Small intestine (tissue), 7 donors: ENCODE measurements at regions not wholly inside any gene's neighbourhood (a gene's known extent, or its start where the extent isn't known, plus 50 kb on each side); places are given as distances from the start of the nearest gene placed in this dataset.

ENCODE experiments used
- DNase-seq, 2 donors: peaks; one replicate each; pipeline versions ENCODE4 v3.0.0 to v3.0.0-alpha.2; 2013
- FAIRE-seq: peaks from 2 replicates; lab custom pipeline; 2012; peaks lifted over from hg19 to GRCh38; lab: Jason Lieb, UNC
- H3K27ac ChIP-seq, 3 donors: one replicate each; pipeline ENCODE4 v1.5.1; 2013; ENCODE audit warnings: low read length in 2 of 3, mild to moderate bottlenecking in 2 of 3, control low read depth in 1 of 3, inconsistent platforms in 1 of 3, low read depth in 1 of 3, moderate library complexity in 1 of 3
- H3K27me3 ChIP-seq, 3 donors: one replicate each; pipeline ENCODE4 v1.6.1; 2013; ENCODE audit warnings: low read length in 3 of 3, inconsistent platforms in 1 of 3; ENCODE audit not compliant: control insufficient read depth in 3 of 3, insufficient read depth in 3 of 3
- H3K36me3 ChIP-seq, 3 donors: one replicate each; pipeline ENCODE4 v1.6.1; 2013; ENCODE audit warnings: low read length in 3 of 3, inconsistent platforms in 1 of 3, low read depth in 1 of 3, mild to moderate bottlenecking in 1 of 3, moderate library complexity in 1 of 3; ENCODE audit not compliant: control insufficient read depth in 3 of 3, insufficient read depth in 2 of 3
- H3K4me1 ChIP-seq, 3 donors: one replicate each; pipeline ENCODE4 v1.6.1; 2013; ENCODE audit warnings: low read length in 2 of 3, inconsistent platforms in 1 of 3, low read depth in 1 of 3, mild to moderate bottlenecking in 1 of 3, moderate library complexity in 1 of 3; ENCODE audit not compliant: control insufficient read depth in 3 of 3, insufficient read depth in 2 of 3
- H3K4me3 ChIP-seq, 3 donors: one replicate each; pipeline ENCODE4 v1.5.1; 2013; ENCODE audit warnings: low read length in 3 of 3, control low read depth in 1 of 3, inconsistent platforms in 1 of 3, low read depth in 1 of 3, mild to moderate bottlenecking in 1 of 3, moderate library complexity in 1 of 3
- H3K9me3 ChIP-seq, 2 donors: one replicate each; pipeline ENCODE4 v1.6.1; 2013; ENCODE audit warnings: low read depth in 1 of 2, low read length in 1 of 2; ENCODE audit not compliant: control insufficient read depth in 2 of 2, insufficient read depth in 1 of 2
- WGBS, 3 donors: extraction: QIAGEN DNeasy Blood & Tissue Kit; methylation state at CpG; one replicate each; pipeline ENCODE4 v1.1.7; 2013; 5-methylcytosine and 5-hydroxymethylcytosine counted together
- donor health status: healthy with polysubstance abuse.
- donor health status: control.
- donor health status: control.
- donor health status: Bipolar disorder and iron deficiency.
- donor health status: healthy.

GRCh38 chr3:117622171-117622841, 912.7 kb downstream of the TUSC7 start:
- no peak overlapping the region for H3K4me3 ChIP-seq
- H3K4me1 ChIP-seq = no peaks in the 10 kb centered on the region
- 78 to 86% (median 78%) methylated on average over 4 of the region's 4 CpGs for WGBS, 3 donors
- FAIRE-seq (no peak), DNase-seq (no peak)
- H3K9me3 ChIP-seq = no peaks in the 10 kb centered on the region
- no peaks in the 10 kb centered on the region for H3K36me3 ChIP-seq
- no peaks in the 10 kb centered on the region for H3K27me3 ChIP-seq
- H3K27ac ChIP-seq = no peak overlapping the region

- Histone ChIP-seq H3K4me1 (peaks cover 0 to 5% (median 0%) of the 10 kb centered on the region in 3 donors), H3K27ac (no peak overlapping the region), H3K27me3 (no peaks in the 10 kb centered on the region), H3K36me3 (no peaks in the 10 kb centered on the region), H3K9me3 (no peaks in the 10 kb centered on the region), H3K4me3 (no peak overlapping the region)
- 61 to 78% (median 73%) methylated on average over 3 of the region's 3 CpGs for WGBS, 3 donors
- DNase-seq (no peak), FAIRE-seq (no peak)
Measured at GRCh38 chr3:117624424-117624823, 914.8 kb downstream of the TUSC7 start.

GRCh38 chr3:117625174-117625573, 915.6 kb downstream of the TUSC7 start:
- Histone ChIP-seq H3K4me3 (no peak overlapping the region), H3K36me3 (no peaks in the 10 kb centered on the region), H3K4me1 (peaks cover 0 to 5% (median 0%) of the 10 kb centered on the region in 3 donors), H3K9me3 (no peaks in the 10 kb centered on the region), H3K27ac (no peak overlapping the region), H3K27me3 (no peaks in the 10 kb centered on the region)
- no peak for DNase-seq
- FAIRE-seq = no peak

GRCh38 chr3:117626577-117626976, 917.0 kb downstream of the TUSC7 start:
- no peaks in the 10 kb centered on the region for H3K27me3 ChIP-seq
- FAIRE-seq (no peak), DNase-seq (no peak)
- WGBS, 3 donors = 45 to 66% (median 52%) methylated on average over 2 of the region's 2 CpGs
- no peaks in the 10 kb centered on the region for H3K36me3 ChIP-seq
- no peaks in the 10 kb centered on the region for H3K9me3 ChIP-seq
- H3K4me1 ChIP-seq = peaks cover 0 to 5% (median 0%) of the 10 kb centered on the region in 3 donors
- H3K27ac ChIP-seq = no peak overlapping the region
- no peak overlapping the region for H3K4me3 ChIP-seq

- no peak for FAIRE-seq
- Histone ChIP-seq H3K4me1 (peaks cover 0 to 5% (median 0%) of the 10 kb centered on the region in 3 donors), H3K27ac (no peak overlapping the region), H3K9me3 (no peaks in the 10 kb centered on the region), H3K36me3 (no peaks in the 10 kb centered on the region), H3K4me3 (no peak overlapping the region), H3K27me3 (no peaks in the 10 kb centered on the region)
- DNase-seq = peak; percentile 15 to 41
- WGBS, 3 donors = 6 to 15% (median 14%) methylated on average over 2 of the region's 2 CpGs
Measured at GRCh38 chr3:117628823-117629291, 919.3 kb downstream of the TUSC7 start.

GRCh38 chr3:117629505-117629904, 919.9 kb downstream of the TUSC7 start:
- DNase-seq (no peak), FAIRE-seq (no peak)
- Histone ChIP-seq H3K4me3 (no peak overlapping the region), H3K4me1 (peaks cover 0 to 5% (median 0%) of the 10 kb centered on the region in 3 donors), H3K27me3 (no peaks in the 10 kb centered on the region), H3K27ac (no peak overlapping the region), H3K9me3 (no peaks in the 10 kb centered on the region), H3K36me3 (no peaks in the 10 kb centered on the region)
- WGBS, 3 donors = 78 to 85% (median 83%) methylated on average over 9 of the region's 9 CpGs

- Histone ChIP-seq H3K27me3 (no peaks in the 10 kb centered on the region), H3K4me1 (peaks cover 0 to 5% (median 0%) of the 10 kb centered on the region in 3 donors), H3K4me3 (no peak overlapping the region), H3K36me3 (no peaks in the 10 kb centered on the region), H3K9me3 (no peaks in the 10 kb centered on the region), H3K27ac (no peak overlapping the region)
- FAIRE-seq (no peak), DNase-seq (no peak)
Measured at GRCh38 chr3:117630469-117630868, 920.9 kb downstream of the TUSC7 start.

GRCh38 chr3:117630885-117631284, 921.3 kb downstream of the TUSC7 start:
- H3K27ac ChIP-seq = no peak overlapping the region
- DNase-seq = no peak
- H3K27me3 ChIP-seq = no peaks in the 10 kb centered on the region
- peaks cover 0 to 5% (median 0%) of the 10 kb centered on the region in 3 donors for H3K4me1 ChIP-seq
- no peaks in the 10 kb centered on the region for H3K9me3 ChIP-seq
- no peak overlapping the region for H3K4me3 ChIP-seq
- H3K36me3 ChIP-seq = no peaks in the 10 kb centered on the region
- FAIRE-seq = no peak
- 75 to 88% (median 85%) methylated on average over 1 of the region's 1 CpG for WGBS, 3 donors

- H3K4me3 ChIP-seq = no peak overlapping the region
- no peaks in the 10 kb centered on the region for H3K9me3 ChIP-seq
- H3K27ac ChIP-seq = no peak overlapping the region
- WGBS, 3 donors = 74 to 88% (median 87%) methylated on average over 3 of the region's 3 CpGs
- H3K4me1 ChIP-seq = peaks cover 0 to 5% (median 0%) of the 10 kb centered on the region in 3 donors
- no peaks in the 10 kb centered on the region for H3K27me3 ChIP-seq
- no peaks in the 10 kb centered on the region for H3K36me3 ChIP-seq
- DNase-seq (no peak), FAIRE-seq (no peak)
Measured at GRCh38 chr3:117631781-117632180, 922.2 kb downstream of the TUSC7 start.
